HCT116 (cell line): ENCODE measurements at regions not wholly inside any gene's neighbourhood (a gene's known extent, or its start where the extent isn't known, plus 50 kb on each side); places are given as distances from the start of the nearest gene placed in this dataset.
"Not testable (repeated sequence)": the region's sequence is repeated elsewhere in the genome, so short reads cannot be mapped to it uniquely, and the experiment has no call there.

Experiments used
- ATAC-seq: fragments of 200-7000 bp; cut with Tn5 transposase; 2 replicates; pipeline ENCODE4 v1.9.1; 2020; ENCODE audit warnings: mild to moderate bottlenecking, moderate library complexity
- BruUV-seq: library from RNA; stranded (reverse); fragments of 400-500 nt; replicated peaks from 2 replicates; lab custom pipeline; 2021; lab: Mats Ljungman, UMichigan
- CTCF ChIA-PET: fragments of 300-600 bp; sonication (Branson Sonifier 250); formaldehyde crosslinking; loops from one replicate; lab custom pipeline; 2021; ENCODE audit warnings: antibody characterized with exemption; lab: Charles Lee
- POLR2A ChIA-PET: fragments of 300-600, 350-600 bp; sonication (Branson Sonifier 250); formaldehyde crosslinking; loops from one replicate; lab custom pipeline; 2021; ENCODE audit warnings: antibody characterized with exemption; lab: Charles Lee
- RAD21 ChIA-PET, 2 experiments: fragments of 300-600 bp; sonication (Branson Sonifier 250); formaldehyde crosslinking; loops; one replicate each; lab custom pipeline; 2023; ENCODE audit warnings: low total read pairs in 2 of 2; ENCODE audit not compliant: uncharacterized antibody in 2 of 2, unreplicated experiment in 2 of 2, low non-redundant PET in 1 of 2; lab: Charles Lee
- DNase-seq: peaks from one replicate; pipeline ENCODE4 v3.0.0-alpha.2; 2010; ENCODE audit warnings: low read depth, low spot score
- H2AFZ ChIP-seq: fragments of 200-600 bp; shearing (Covaris generic), sonication (generic); 2 replicates; pipeline ENCODE4 v1.6.1; 2017; ENCODE audit warnings: low read depth, mixed run types, mixed read lengths, antibody characterized with exemption, low read length; ENCODE audit not compliant: poor library complexity, severe bottlenecking
- H3K27ac ChIP-seq: 2 replicates; pipeline ENCODE4 v1.5.1; 2012; ENCODE audit warnings: low read depth, low read length
- H3K27me3 ChIP-seq: fragments of 200-600 bp; sonication (generic); 2 replicates; pipeline ENCODE4 v1.6.1; 2016; ENCODE audit warnings: mixed run types, low read length, mixed read lengths; ENCODE audit not compliant: insufficient read depth
- H3K36me3 ChIP-seq, 2 experiments: fragments of 200-500 bp in 1 of 2; fragments of 200-600 bp in 1 of 2; sonication (Bioruptor generic) in 1 of 2; sonication (generic) in 1 of 2; 2 replicates each; pipeline versions ENCODE4 v1.5.1 to v1.6.1; 2014 to 2016; ENCODE audit warnings: low read length in 2 of 2, inconsistent platforms in 1 of 2, mixed read lengths in 1 of 2, mixed run types in 1 of 2; ENCODE audit not compliant: insufficient read depth in 2 of 2, control insufficient read depth in 1 of 2
- H3K4me1 ChIP-seq, 2 experiments: fragments of 200-600 bp in 1 of 2; sonication (generic) in 1 of 2; 2 replicates each; pipeline versions ENCODE4 v1.5.1 to v1.6.1; 2012 to 2017; ENCODE audit warnings: low read length in 2 of 2, inconsistent platforms in 1 of 2, mild to moderate bottlenecking in 1 of 2, mixed read lengths in 1 of 2, mixed run types in 1 of 2, moderate library complexity in 1 of 2; ENCODE audit not compliant: insufficient read depth in 2 of 2, control insufficient read depth in 1 of 2
- H3K4me2 ChIP-seq: fragments of 200-600 bp; sonication (generic); 2 replicates; pipeline ENCODE4 v1.6.1; 2017; ENCODE audit warnings: mixed run types, low read length, mixed read lengths
- H3K4me3 ChIP-seq, 2 experiments: fragments of 200-600 bp in 1 of 2; sonication (generic) in 1 of 2; replicated peaks in 1 of 2; 2 replicates each; pipeline ENCODE4 v1.5.1; 2011 to 2016; ENCODE audit warnings: low read length in 2 of 2, control low read depth in 1 of 2, low read depth in 1 of 2, mild to moderate bottlenecking in 1 of 2, mixed read lengths in 1 of 2, mixed run types in 1 of 2
- H3K79me2 ChIP-seq: fragments of 200-600 bp; sonication (generic); 2 replicates; pipeline ENCODE4 v1.6.1; 2017; ENCODE audit warnings: mild to moderate bottlenecking, mixed run types, low read length, moderate library complexity, mixed read lengths; ENCODE audit not compliant: insufficient read depth
- H3K9ac ChIP-seq: fragments of 200-600 bp; sonication (generic); 2 replicates; pipeline ENCODE4 v1.6.1; 2016; ENCODE audit warnings: low read length, mixed read lengths
- H3K9me2 ChIP-seq: fragments of 200-600 bp; sonication (generic), shearing (Covaris generic); 2 replicates; pipeline ENCODE4 v1.6.1; 2017; ENCODE audit warnings: mixed run types, mild to moderate bottlenecking, moderate library complexity; ENCODE audit not compliant: insufficient read depth
- H3K9me3 ChIP-seq, 2 experiments: fragments of 200-500 bp in 1 of 2; fragments of 200-600 bp in 1 of 2; sonication (Bioruptor generic) in 1 of 2; sonication (generic) in 1 of 2; 2 replicates each; pipeline ENCODE4 v1.6.1; 2014 to 2017; ENCODE audit warnings: low read length in 2 of 2, mixed read lengths in 2 of 2, inconsistent platforms in 1 of 2, low read depth in 1 of 2, mild to moderate bottlenecking in 1 of 2, mixed run types in 1 of 2, moderate library complexity in 1 of 2; ENCODE audit not compliant: control insufficient read depth in 1 of 2, insufficient read depth in 1 of 2
- H4K20me1 ChIP-seq: fragments of 200-600 bp; sonication (generic), shearing (Covaris generic); 2 replicates; pipeline ENCODE4 v1.6.1; 2017; ENCODE audit warnings: mixed run types, mild to moderate bottlenecking, moderate library complexity; ENCODE audit not compliant: insufficient read depth
- CTCF ChIP-seq, 3 experiments: fragments of 200-600 bp in 1 of 3; sonication (generic) in 1 of 3; IDR thresholded peaks in 2 of 3; conservative IDR thresholded peaks in 1 of 3; 2 replicates each; pipeline ENCODE4 v1.5.1; 2012 to 2017; ENCODE audit warnings: low read depth in 2 of 3, low read length in 2 of 3, antibody characterized with exemption in 1 of 3, borderline replicate concordance in 1 of 3, control low read depth in 1 of 3, mild to moderate bottlenecking in 1 of 3, mixed read lengths in 1 of 3, mixed run types in 1 of 3, moderate library complexity in 1 of 3; ENCODE audit not compliant: insufficient read depth in 1 of 3
- EGR1 ChIP-seq: IDR thresholded peaks from 2 replicates; pipeline ENCODE4 v1.6.1; 2012; ENCODE audit warnings: low read depth
- JUND ChIP-seq: IDR thresholded peaks from 2 replicates; pipeline ENCODE4 v1.6.1; 2012
- MAX ChIP-seq: IDR thresholded peaks from 2 replicates; pipeline ENCODE4 v1.6.1; 2012
- POLR2AphosphoS5 ChIP-seq: IDR thresholded peaks from 2 replicates; pipeline ENCODE4 v1.6.1; 2011; ENCODE audit warnings: mild to moderate bottlenecking, low read depth, low read length, moderate library complexity
- RAD21 ChIP-seq: IDR thresholded peaks from 2 replicates; pipeline ENCODE4 v1.6.1; 2012; ENCODE audit warnings: low read depth, mild to moderate bottlenecking
- SIN3A ChIP-seq: IDR thresholded peaks from 2 replicates; pipeline ENCODE4 v1.6.1; 2012; ENCODE audit warnings: low read depth
- SP1 ChIP-seq: IDR thresholded peaks from 2 replicates; pipeline ENCODE4 v1.6.1; 2012; ENCODE audit warnings: low read depth
- TCF7L2 ChIP-seq: IDR thresholded peaks from 2 replicates; pipeline ENCODE4 v1.7.0; 2011; ENCODE audit warnings: borderline replicate concordance, inconsistent platforms; ENCODE audit not compliant: insufficient read depth, insufficient read length; ENCODE audit errors: extremely low read depth
- intact Hi-C: fragments of 100-400 bp; cut with micrococcal nuclease; formaldehyde crosslinking; loops from 2 replicates; pipeline ENCODE4 v1.10.0; 2022

- TF ChIP-seq POLR2AphosphoS5, result no peak
- no peak for TF ChIP-seq EGR1
- TF ChIP-seq TCF7L2, result no peak
- no peak for TF ChIP-seq MAX
- no peak for TF ChIP-seq CTCF (IDR thresholded peaks at IDR 0.05 in 2 of 3, conservative IDR thresholded peaks at IDR 0.05 in 1 of 3; ENCODE audit: borderline replicate concordance in 1 of 3, insufficient read depth in 1 of 3, low read depth in 2 of 3, low read length in 2 of 3)
Observed at GRCh38 chr20:29873946-29874345, 1383.5 kb upstream of the DEFB115 start (continued).

GRCh38 chr20:29874476-29875202, 1382.8 kb upstream of the DEFB115 start:
- no peaks in the 10 kb centered on the region for H3K36me3 ChIP-seq
- H3K79me2 ChIP-seq, result no peaks in the 10 kb centered on the region
- ATAC-seq (no peak), DNase-seq (no peak)
- no peaks in the 10 kb centered on the region for H3K27me3 ChIP-seq
- H4K20me1 ChIP-seq, result no peaks in the 10 kb centered on the region
- no peak overlapping the region for H3K4me3 ChIP-seq
- RAD21 ChIA-PET, result no interaction called here
- H2AFZ ChIP-seq, result no peak overlapping the region
- no TSS peak for BruUV-seq
- H3K4me2 ChIP-seq, result no peak overlapping the region
- H3K9ac ChIP-seq, result no peak overlapping the region
- no peaks in the 10 kb centered on the region for H3K4me1 ChIP-seq
- TF ChIP-seq SP1, result no peak
- TF ChIP-seq POLR2AphosphoS5, result no peak
- TF ChIP-seq TCF7L2, result no peak
- no peak for TF ChIP-seq SIN3A
- no peak for TF ChIP-seq RAD21
- no peak for TF ChIP-seq JUND
- peaks cover 0 to 7% of the 10 kb centered on the region in 2 experiments; a peak in 2 of 4 replicates for H3K9me3 ChIP-seq
- intact Hi-C loops, result no loop called here
- POLR2A ChIA-PET, result no interaction called here
- H3K9me2 ChIP-seq, result no peaks in the 10 kb centered on the region
- CTCF ChIA-PET, result no interaction called here
- H3K27ac ChIP-seq, result no peak overlapping the region

GRCh38 chr20:29875321-29876083, 1382.0 kb upstream of the DEFB115 start:
- RAD21 ChIA-PET, H3K9me2 ChIP-seq, H3K36me3 ChIP-seq, H3K4me2 ChIP-seq, H3K27me3 ChIP-seq, DNase-seq, H3K27ac ChIP-seq, H2AFZ ChIP-seq, H3K4me1 ChIP-seq, H3K9ac ChIP-seq, POLR2A ChIA-PET, H3K4me3 ChIP-seq, H3K79me2 ChIP-seq, ATAC-seq, H3K9me3 ChIP-seq, intact Hi-C loops, H4K20me1 ChIP-seq, BruUV-seq, CTCF ChIA-PET: not testable (repeated sequence)
